WTC11 (cell line): ENCODE measurements at regions not wholly inside any gene's neighbourhood (a gene's known extent, or its start where the extent isn't known, plus 50 kb on each side); places are given as distances from the start of the nearest gene placed in this dataset.

Source experiments
- CBFB ChIP-seq: sonication (generic); formaldehyde crosslinking; IDR thresholded peaks from 2 replicates; pipeline ENCODE4 v1.8.1; 2022; ENCODE audit warnings: mild to moderate bottlenecking, low read depth, missing genetic modification reagents
- CREB1 ChIP-seq: sonication (generic); formaldehyde crosslinking; IDR thresholded peaks from 2 replicates; pipeline ENCODE4 v1.8.0; 2023; ENCODE audit warnings: mild to moderate bottlenecking, missing genetic modification reagents
- GTF2I ChIP-seq: fragments of 250-450 bp; sonication (Bioruptor Pico); conservative IDR thresholded peaks from 2 replicates; pipeline ENCODE4 v1.4.0; 2021; ENCODE audit warnings: mild to moderate bottlenecking
- NFE2L1 ChIP-seq: sonication (generic); formaldehyde crosslinking; IDR thresholded peaks from 2 replicates; pipeline ENCODE4 v1.8.1; 2023; ENCODE audit warnings: missing genetic modification reagents
- SP1 ChIP-seq: sonication (generic); formaldehyde crosslinking; conservative IDR thresholded peaks from 2 replicates; pipeline ENCODE4 v1.8.1; 2022; ENCODE audit warnings: missing genetic modification reagents
- ZBTB21 ChIP-seq: sonication (generic); formaldehyde crosslinking; IDR thresholded peaks from 2 replicates; pipeline ENCODE4 v1.8.1; 2023; ENCODE audit warnings: mild to moderate bottlenecking, missing genetic modification reagents, borderline replicate concordance
- ZNF317 ChIP-seq: sonication (generic); formaldehyde crosslinking; IDR thresholded peaks from 2 replicates; pipeline ENCODE4 v1.8.1; 2023; ENCODE audit warnings: low read depth, mild to moderate bottlenecking, moderate library complexity, missing genetic modification reagents, borderline replicate concordance
- TF ChIP-seq, protein P1 (sequence below): fragments of 200-600 bp; IDR thresholded peaks from 2 replicates; pipeline ENCODE4 v1.8.0; 2022; ENCODE audit warnings: antibody characterized with exemption
- TF ChIP-seq, protein P2 (sequence below): sonication (generic); formaldehyde crosslinking; IDR thresholded peaks from 2 replicates; pipeline ENCODE4 v1.8.0; 2022; ENCODE audit warnings: mild to moderate bottlenecking, missing genetic modification reagents
- TF ChIP-seq, protein P3 (sequence below): sonication (generic); formaldehyde crosslinking; IDR thresholded peaks from 2 replicates; pipeline ENCODE4 v1.8.1; 2022; ENCODE audit warnings: low read depth, mild to moderate bottlenecking, moderate library complexity, missing genetic modification reagents, borderline replicate concordance
- TF ChIP-seq, protein P4 (sequence below): fragments of 250-450 bp; sonication (Bioruptor Pico); IDR thresholded peaks from 2 replicates; pipeline ENCODE4 v2.1.2; 2022; ENCODE audit warnings: mild to moderate bottlenecking, moderate library complexity

DNA sequence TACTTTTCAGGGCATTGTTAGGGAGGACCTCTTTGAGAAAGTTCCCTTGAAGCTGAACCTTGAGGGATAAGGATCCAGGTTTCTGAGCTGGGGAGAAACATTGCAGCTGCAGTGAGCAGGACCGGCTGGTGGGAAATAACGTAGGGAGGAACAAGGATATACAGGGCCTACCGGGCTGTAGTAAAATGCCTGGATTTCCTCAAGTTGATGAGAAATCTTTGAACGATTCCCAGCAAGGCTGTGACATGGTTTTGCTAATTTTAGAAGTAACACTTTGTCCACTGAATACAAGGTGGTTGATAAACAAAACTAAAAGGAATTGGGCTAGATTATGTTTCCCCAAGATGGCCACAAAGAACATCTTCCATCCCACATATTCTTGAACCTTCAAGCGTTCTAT lies 137.0 kb upstream of the AGBL1 start:
- TF ChIP-seq ZNF317 (CRISPR knock-in tag), result no peak
- TF ChIP-seq, protein P1, sequence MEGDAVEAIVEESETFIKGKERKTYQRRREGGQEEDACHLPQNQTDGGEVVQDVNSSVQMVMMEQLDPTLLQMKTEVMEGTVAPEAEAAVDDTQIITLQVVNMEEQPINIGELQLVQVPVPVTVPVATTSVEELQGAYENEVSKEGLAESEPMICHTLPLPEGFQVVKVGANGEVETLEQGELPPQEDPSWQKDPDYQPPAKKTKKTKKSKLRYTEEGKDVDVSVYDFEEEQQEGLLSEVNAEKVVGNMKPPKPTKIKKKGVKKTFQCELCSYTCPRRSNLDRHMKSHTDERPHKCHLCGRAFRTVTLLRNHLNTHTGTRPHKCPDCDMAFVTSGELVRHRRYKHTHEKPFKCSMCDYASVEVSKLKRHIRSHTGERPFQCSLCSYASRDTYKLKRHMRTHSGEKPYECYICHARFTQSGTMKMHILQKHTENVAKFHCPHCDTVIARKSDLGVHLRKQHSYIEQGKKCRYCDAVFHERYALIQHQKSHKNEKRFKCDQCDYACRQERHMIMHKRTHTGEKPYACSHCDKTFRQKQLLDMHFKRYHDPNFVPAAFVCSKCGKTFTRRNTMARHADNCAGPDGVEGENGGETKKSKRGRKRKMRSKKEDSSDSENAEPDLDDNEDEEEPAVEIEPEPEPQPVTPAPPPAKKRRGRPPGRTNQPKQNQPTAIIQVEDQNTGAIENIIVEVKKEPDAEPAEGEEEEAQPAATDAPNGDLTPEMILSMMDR, result no peak
- TF ChIP-seq, protein P2, sequence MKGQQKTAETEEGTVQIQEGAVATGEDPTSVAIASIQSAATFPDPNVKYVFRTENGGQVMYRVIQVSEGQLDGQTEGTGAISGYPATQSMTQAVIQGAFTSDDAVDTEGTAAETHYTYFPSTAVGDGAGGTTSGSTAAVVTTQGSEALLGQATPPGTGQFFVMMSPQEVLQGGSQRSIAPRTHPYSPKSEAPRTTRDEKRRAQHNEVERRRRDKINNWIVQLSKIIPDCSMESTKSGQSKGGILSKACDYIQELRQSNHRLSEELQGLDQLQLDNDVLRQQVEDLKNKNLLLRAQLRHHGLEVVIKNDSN, result no peak
- TF ChIP-seq ZBTB21 (CRISPR knock-in tag), result no peak
- no peak for TF ChIP-seq SP1 (CRISPR knock-in tag)
- no peak for TF ChIP-seq CREB1 (CRISPR knock-in tag)
- TF ChIP-seq, protein P3, sequence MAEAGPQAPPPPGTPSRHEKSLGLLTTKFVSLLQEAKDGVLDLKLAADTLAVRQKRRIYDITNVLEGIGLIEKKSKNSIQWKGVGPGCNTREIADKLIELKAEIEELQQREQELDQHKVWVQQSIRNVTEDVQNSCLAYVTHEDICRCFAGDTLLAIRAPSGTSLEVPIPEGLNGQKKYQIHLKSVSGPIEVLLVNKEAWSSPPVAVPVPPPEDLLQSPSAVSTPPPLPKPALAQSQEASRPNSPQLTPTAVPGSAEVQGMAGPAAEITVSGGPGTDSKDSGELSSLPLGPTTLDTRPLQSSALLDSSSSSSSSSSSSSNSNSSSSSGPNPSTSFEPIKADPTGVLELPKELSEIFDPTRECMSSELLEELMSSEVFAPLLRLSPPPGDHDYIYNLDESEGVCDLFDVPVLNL (CRISPR knock-in tag), result no peak
- TF ChIP-seq GTF2I (CRISPR knock-in tag), result no peak
- TF ChIP-seq NFE2L1 (CRISPR knock-in tag), result no peak
- TF ChIP-seq, protein P4, sequence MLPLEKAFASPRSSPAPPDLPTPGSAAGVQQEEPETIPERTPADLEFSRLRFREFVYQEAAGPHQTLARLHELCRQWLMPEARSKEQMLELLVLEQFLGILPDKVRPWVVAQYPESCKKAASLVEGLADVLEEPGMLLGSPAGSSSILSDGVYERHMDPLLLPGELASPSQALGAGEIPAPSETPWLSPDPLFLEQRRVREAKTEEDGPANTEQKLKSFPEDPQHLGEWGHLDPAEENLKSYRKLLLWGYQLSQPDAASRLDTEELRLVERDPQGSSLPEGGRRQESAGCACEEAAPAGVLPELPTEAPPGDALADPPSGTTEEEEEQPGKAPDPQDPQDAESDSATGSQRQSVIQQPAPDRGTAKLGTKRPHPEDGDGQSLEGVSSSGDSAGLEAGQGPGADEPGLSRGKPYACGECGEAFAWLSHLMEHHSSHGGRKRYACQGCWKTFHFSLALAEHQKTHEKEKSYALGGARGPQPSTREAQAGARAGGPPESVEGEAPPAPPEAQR, result no peak
- TF ChIP-seq CBFB (CRISPR knock-in tag), result no peak
